GM18499 (cell line): ENCODE measurements at regions not wholly inside any gene's neighbourhood (a gene's known extent, or its start where the extent isn't known, plus 50 kb on each side); places are given as distances from the start of the nearest gene placed in this dataset.

Source experiments
- ATAC-seq: cut with Tn5 transposase; IDR thresholded peaks from one replicate; pipeline ENCODE4 v1.9.1; 2021; ENCODE audit warnings: moderate number of reproducible peaks; ENCODE audit not compliant: insufficient read depth, unreplicated experiment

- no peak for ATAC-seq
Observed at GRCh38 chr7:109964780-109965179, 1126.1 kb upstream of the LRRN3 start.

- no peak for ATAC-seq
Observed at GRCh38 chr7:109967406-109967805, 1123.5 kb upstream of the LRRN3 start.

GRCh38 chr7:109983618-109984017 is 1107.3 kb upstream of the LRRN3 start:
- no peak for ATAC-seq

- no peak for ATAC-seq
Observed at GRCh38 chr7:109984729-109985128, 1106.2 kb upstream of the LRRN3 start.

GRCh38 chr7:109986701-109987100 is 1104.2 kb upstream of the LRRN3 start:
- ATAC-seq = no peak

- ATAC-seq = no peak
Observed at GRCh38 chr7:109996411-109996810, 1094.5 kb upstream of the LRRN3 start.

GRCh38 chr7:109996927-109997326 is 1094.0 kb upstream of the LRRN3 start:
- no peak for ATAC-seq

- ATAC-seq = no peak
Observed at GRCh38 chr7:109997837-109998236, 1093.1 kb upstream of the LRRN3 start.

GRCh38 chr7:110001254-110001938 is 1089.5 kb upstream of the LRRN3 start:
- ATAC-seq = no peak

GRCh38 chr7:110003827-110004226 is 1087.1 kb upstream of the LRRN3 start:
- ATAC-seq = no peak

GRCh38 chr7:110007320-110008063 is 1083.4 kb upstream of the LRRN3 start:
- ATAC-seq = no peak

- ATAC-seq = no peak
Observed at GRCh38 chr7:110010359-110010758, 1080.6 kb upstream of the LRRN3 start.

- ATAC-seq = no peak
Observed at GRCh38 chr7:110017405-110017804, 1073.5 kb upstream of the LRRN3 start.

GRCh38 chr7:110027385-110027784 is 1063.5 kb upstream of the LRRN3 start:
- ATAC-seq = no peak

- ATAC-seq = no peak
Observed at GRCh38 chr7:110043519-110043918, 1047.4 kb upstream of the LRRN3 start.

GRCh38 chr7:110050785-110051184 is 1040.1 kb upstream of the LRRN3 start:
- ATAC-seq = no peak

GRCh38 chr7:110051372-110051771 is 1039.6 kb upstream of the LRRN3 start:
- no peak for ATAC-seq

GRCh38 chr7:110056331-110056730 is 1034.6 kb upstream of the LRRN3 start:
- ATAC-seq = no peak

- ATAC-seq = no peak
Observed at GRCh38 chr7:110058401-110058800, 1032.5 kb upstream of the LRRN3 start.

GRCh38 chr7:110061387-110061786 is 1029.5 kb upstream of the LRRN3 start:
- ATAC-seq = peak; percentile 87

- ATAC-seq = no peak
Observed at GRCh38 chr7:110065121-110065520, 1025.8 kb upstream of the LRRN3 start.

- ATAC-seq = no peak
Observed at GRCh38 chr7:110066843-110067242, 1024.1 kb upstream of the LRRN3 start.
